Body of pancreas (tissue), 4 donors: ENCODE measurements at regions not wholly inside any gene's neighbourhood (a gene's known extent, or its start where the extent isn't known, plus 50 kb on each side); places are given as distances from the start of the nearest gene placed in this dataset.
"Not testable (repeated sequence)": the region's sequence is repeated elsewhere in the genome, so short reads cannot be mapped to it uniquely, and the experiment has no call there.

Experiments
- ATAC-seq: fragments of 150-250 bp; one replicate; pipeline ENCODE4 v1.9.1; 2016
- DNase-seq, 4 donors: peaks; one replicate each; pipeline ENCODE4 v3.0.0-alpha.2; 2019
- H3K27ac ChIP-seq, 4 donors: fragments of 200-600 bp; sonication (generic); 1 replicate in 3 of 4; 2 replicates in 1 of 4; pipeline versions ENCODE4 v1.5.1 to v1.6.1; 2016 to 2019; ENCODE audit warnings: mild to moderate bottlenecking in 1 of 4, mixed read lengths in 1 of 4, moderate library complexity in 1 of 4
- H3K27me3 ChIP-seq, 2 donors: fragments of 200-600 bp; sonication (generic); one replicate each; pipeline ENCODE4 v1.6.0; 2016; ENCODE audit warnings: mild to moderate bottlenecking in 1 of 2
- H3K36me3 ChIP-seq, 2 donors: fragments of 200-600 bp; sonication (generic); replicated peaks in 1 of 2; 2 replicates each; pipeline ENCODE4 v1.5.1; 2016; ENCODE audit warnings: low read depth in 2 of 2; ENCODE audit not compliant: insufficient read depth in 1 of 2
- H3K4me1 ChIP-seq: fragments of 200-600 bp; sonication (generic); one replicate; pipeline ENCODE4 v1.6.0; 2016
- H3K4me3 ChIP-seq, 2 donors: fragments of 200-600 bp; sonication (generic); 1 replicate in 1 of 2; 2 replicates in 1 of 2; pipeline ENCODE4 v1.5.1; 2016 to 2019
- H3K9me3 ChIP-seq, 3 donors: fragments of 200-600 bp; sonication (generic); 1 replicate in 2 of 3; 2 replicates in 1 of 3; pipeline ENCODE4 v1.5.1; 2016
- POLR2A ChIP-seq, 3 donors: fragments of 450-650 bp; IDR thresholded peaks; one replicate each; pipeline ENCODE4 v1.6.1; 2016; ENCODE audit warnings: antibody characterized with exemption in 3 of 3, mild to moderate bottlenecking in 2 of 3
- WGBS, 2 donors: methylation state at CpG; one replicate each; pipeline ENCODE4 v1.1.5; 2017; 5-methylcytosine and 5-hydroxymethylcytosine counted together
- intact Hi-C: fragments of 100-400 bp; cut with DNase I; formaldehyde crosslinking; loops from one replicate; pipeline ENCODE4 v1.15.1; 2023
- TF ChIP-seq, protein P1 (sequence below), 7 experiments: fragments of 450-650 bp in 4 of 7; fragments of 200-600 bp in 3 of 7; sonication (generic) in 3 of 7; IDR thresholded peaks; one replicate each; pipeline ENCODE4 v1.5.1; 2016 to 2019; ENCODE audit warnings: antibody characterized with exemption in 7 of 7

DNA sequence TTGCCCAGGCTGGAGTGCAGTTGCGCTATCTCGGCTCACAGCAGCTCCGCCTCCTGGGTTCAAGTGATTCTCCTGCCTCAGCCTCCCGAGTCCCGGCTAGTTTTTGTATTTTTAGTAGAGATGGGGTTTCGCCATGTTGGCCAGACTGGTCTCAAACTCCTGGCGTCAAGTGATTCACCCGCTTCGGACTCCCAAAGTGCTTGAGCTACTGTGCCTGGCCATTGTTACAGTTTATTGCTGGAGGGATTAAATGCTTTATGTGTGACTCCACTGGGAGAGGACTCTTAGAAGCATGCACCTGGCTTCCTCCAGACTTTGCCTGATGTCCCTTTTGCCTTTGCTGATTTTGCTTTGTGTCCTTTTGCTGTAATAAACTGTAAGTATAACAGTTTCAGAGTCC lies 93.5 kb upstream of the NUTM2F start:
- H3K4me3 ChIP-seq, intact Hi-C loops, DNase-seq, H3K27ac ChIP-seq, H3K36me3 ChIP-seq, H3K9me3 ChIP-seq, H3K4me1 ChIP-seq, ATAC-seq, H3K27me3 ChIP-seq: not testable (repeated sequence)
- WGBS, 2 donors, result 89 to 94% methylated on average over 9 of the region's 9 CpGs

DNA sequence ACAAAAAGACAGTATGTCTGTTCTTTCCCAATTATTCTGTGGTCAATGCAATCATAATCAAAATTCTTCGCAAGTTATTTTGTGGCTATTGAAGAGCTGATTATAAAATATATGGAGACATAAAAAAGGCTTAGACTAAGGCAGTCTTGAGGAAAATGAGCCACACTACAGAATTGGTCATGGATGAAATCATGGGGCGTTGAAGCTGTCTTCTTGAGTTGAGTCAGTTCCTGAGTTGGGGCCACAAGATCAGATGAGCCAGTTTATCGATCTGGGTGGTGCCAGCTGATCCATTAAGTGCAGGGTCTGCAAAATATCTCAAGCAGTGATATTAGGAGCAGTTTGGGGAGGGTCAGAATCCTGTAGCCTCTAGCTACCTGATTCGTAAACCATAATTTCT lies 96.9 kb upstream of the NUTM2F start:
- H3K27me3 ChIP-seq, H3K4me3 ChIP-seq, intact Hi-C loops, H3K4me1 ChIP-seq, H3K36me3 ChIP-seq, ATAC-seq, H3K27ac ChIP-seq, H3K9me3 ChIP-seq, DNase-seq: not testable (repeated sequence)
- WGBS, 2 donors, result 84 to 92% methylated on average over 3 to 4 of the region's 4 CpGs

DNA sequence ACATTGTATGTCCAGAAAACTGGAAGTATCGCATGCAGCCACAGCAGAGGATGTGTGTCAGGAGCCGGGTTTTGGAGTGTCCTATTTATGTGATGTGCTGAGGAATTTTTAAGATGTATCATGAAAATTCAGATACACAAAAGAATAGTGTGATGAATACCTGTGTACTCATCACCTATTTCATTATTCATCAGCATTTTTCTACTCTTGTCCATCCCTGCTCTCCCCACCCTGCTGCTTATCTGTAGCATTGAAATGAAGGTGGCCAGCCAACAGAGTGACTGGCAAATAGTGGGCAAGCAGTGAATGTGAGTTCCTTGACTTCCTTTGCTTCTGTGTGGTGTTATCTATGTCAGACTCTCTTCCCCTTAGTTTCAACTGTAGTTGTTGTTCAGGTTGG lies 108.7 kb upstream of the NUTM2F start:
- H3K36me3 ChIP-seq, DNase-seq, ATAC-seq, H3K9me3 ChIP-seq, H3K4me1 ChIP-seq, H3K4me3 ChIP-seq, H3K27ac ChIP-seq, H3K27me3 ChIP-seq, intact Hi-C loops: not testable (repeated sequence)
- WGBS, 2 donors, result no CpG with 5 or more reads among the region's 2 CpGs

DNA sequence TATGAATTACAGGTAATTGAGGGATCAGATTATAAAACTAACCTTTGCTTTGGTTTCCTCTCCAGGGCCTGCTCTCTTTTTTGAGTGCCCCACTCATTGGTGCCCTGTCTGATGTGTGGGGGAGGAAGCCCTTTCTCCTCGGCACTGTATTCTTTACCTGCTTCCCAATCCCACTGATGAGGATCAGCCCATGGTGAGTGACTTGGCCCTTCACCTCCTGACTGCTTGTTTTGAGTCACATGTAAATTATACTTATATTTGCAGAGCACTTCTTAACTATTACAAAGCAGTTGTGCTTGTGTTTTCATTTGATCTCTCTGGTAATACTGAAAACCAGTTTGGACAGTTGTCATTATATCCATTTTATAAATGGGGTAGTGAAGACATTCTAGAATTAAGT lies 109.9 kb upstream of the NUTM2F start:
- DNase-seq, H3K4me3 ChIP-seq, H3K4me1 ChIP-seq, H3K27me3 ChIP-seq, intact Hi-C loops, H3K27ac ChIP-seq, ATAC-seq, H3K9me3 ChIP-seq, H3K36me3 ChIP-seq: not testable (repeated sequence)
- WGBS, 2 donors, result 83 to 92% methylated on average over 1 of the region's 1 CpG

DNA sequence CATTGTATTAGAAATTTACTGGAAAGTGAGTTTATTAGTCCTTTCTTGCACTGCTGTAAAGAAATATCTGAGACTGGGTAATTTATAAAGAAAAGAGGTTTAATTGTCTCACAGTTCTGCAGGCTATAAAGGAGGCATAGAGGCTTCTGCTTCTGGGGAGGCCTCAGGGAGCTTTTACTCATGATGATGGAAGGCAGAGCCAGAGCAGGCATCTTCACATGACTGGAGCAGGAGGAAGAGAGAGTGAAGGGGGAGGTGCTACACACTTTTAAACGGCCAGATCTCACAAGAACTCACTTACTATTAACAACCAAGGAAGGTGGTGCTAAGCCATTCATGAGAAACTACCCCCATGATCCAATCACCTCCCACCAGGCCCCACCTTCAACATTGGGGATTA lies 112.7 kb upstream of the NUTM2F start:
- not testable (repeated sequence) for ATAC-seq, H3K36me3 ChIP-seq
- 30 to 39% methylated on average over 1 of the region's 1 CpG for WGBS, 2 donors

DNA sequence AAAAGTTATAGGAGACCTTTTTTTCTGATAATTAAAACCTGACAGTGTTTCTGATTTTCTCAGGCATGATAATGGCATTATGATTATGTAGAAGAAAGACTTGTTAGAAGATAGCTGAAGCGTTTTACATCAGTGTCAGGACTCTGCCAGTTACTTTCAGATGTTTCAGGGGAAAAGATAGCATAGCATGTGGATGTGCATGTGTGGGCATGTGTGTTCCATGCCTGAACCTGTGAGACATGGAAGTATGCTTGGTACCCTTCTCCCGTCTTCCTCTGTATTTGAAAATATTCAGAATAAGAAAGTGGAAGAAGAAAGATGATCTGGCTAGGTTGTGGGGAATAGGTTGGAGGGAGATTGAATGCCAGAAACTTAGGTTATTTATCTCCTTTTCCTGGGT lies 113.1 kb upstream of the PCAT7 start:
- no peak overlapping the region for H3K27ac ChIP-seq
- H3K4me1 ChIP-seq, result peaks cover 4% of the 10 kb centered on the region
- no peak overlapping the region for H3K4me3 ChIP-seq
- intact Hi-C loops, result no loop called here
- H3K36me3 ChIP-seq, result peaks cover 0 to 6% of the 10 kb centered on the region in 2 donors
- no peaks in the 10 kb centered on the region for H3K9me3 ChIP-seq
- ATAC-seq (no peak), DNase-seq (no peak)
- 91 to 96% methylated on average over 2 of the region's 2 CpGs for whole genome bisulfite sequencing, 2 donors
- no peaks in the 10 kb centered on the region for H3K27me3 ChIP-seq
- TF ChIP-seq, protein P1, sequence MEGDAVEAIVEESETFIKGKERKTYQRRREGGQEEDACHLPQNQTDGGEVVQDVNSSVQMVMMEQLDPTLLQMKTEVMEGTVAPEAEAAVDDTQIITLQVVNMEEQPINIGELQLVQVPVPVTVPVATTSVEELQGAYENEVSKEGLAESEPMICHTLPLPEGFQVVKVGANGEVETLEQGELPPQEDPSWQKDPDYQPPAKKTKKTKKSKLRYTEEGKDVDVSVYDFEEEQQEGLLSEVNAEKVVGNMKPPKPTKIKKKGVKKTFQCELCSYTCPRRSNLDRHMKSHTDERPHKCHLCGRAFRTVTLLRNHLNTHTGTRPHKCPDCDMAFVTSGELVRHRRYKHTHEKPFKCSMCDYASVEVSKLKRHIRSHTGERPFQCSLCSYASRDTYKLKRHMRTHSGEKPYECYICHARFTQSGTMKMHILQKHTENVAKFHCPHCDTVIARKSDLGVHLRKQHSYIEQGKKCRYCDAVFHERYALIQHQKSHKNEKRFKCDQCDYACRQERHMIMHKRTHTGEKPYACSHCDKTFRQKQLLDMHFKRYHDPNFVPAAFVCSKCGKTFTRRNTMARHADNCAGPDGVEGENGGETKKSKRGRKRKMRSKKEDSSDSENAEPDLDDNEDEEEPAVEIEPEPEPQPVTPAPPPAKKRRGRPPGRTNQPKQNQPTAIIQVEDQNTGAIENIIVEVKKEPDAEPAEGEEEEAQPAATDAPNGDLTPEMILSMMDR (IDR thresholded peaks at IDR 0.05), result no peak
- TF ChIP-seq POLR2A (IDR thresholded peaks at IDR 0.05), result no peak

More for the DNA sequence above, 112.7 kb upstream of the NUTM2F start:
- intact Hi-C loops, H3K4me1 ChIP-seq, H3K9me3 ChIP-seq, H3K27me3 ChIP-seq, H3K27ac ChIP-seq, DNase-seq, H3K4me3 ChIP-seq: not testable (repeated sequence)

DNA sequence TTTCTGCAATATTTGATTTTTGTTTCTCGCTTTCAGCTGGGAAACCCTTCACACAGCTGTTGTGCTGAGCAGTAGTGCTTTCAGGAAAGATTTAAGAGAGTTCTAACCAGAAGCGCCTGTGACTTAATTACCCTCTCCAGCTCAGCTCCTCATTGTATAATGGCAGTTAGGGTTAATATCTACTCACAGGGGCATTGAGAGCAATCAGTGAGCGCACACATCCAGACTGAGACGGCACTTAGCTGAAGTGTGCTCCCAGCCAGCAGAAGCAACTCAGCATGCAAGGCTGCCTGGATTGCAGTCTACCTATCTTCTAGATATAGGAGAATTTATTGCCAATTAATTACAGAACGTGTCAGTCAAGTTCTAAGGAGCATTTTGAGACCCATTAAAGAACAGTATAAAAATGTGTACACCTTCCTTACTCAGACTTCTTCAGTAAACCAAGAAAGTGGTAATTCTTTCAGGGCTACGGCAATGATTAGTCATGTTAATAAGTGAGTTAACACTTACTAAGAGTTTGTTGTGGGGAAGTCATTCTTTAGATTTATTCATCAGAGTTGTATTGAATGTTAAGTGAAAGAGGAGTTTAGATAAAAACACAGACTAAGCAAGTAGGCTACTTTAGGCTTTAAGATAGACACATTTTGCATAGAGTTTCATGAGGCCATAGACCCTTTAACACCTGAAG lies 111.7 kb upstream of the PCAT7 start:
- H3K27me3 ChIP-seq, result no peaks in the 10 kb centered on the region
- peaks cover 0 to 9% of the 10 kb centered on the region in 2 donors for H3K36me3 ChIP-seq
- H3K9me3 ChIP-seq, result no peaks in the 10 kb centered on the region
- intact Hi-C loops, result no loop called here
- H3K4me1 ChIP-seq, result peaks cover 4% of the 10 kb centered on the region
- ATAC-seq, result no peak
- 74 to 83% methylated on average over 6 of the region's 6 CpGs for WGBS, 2 donors
- TF ChIP-seq, protein P1 (IDR thresholded peaks at IDR 0.05), result no peak
- no peak for TF ChIP-seq POLR2A (IDR thresholded peaks at IDR 0.05)
- no peak overlapping the region for H3K4me3 ChIP-seq
- no peak for DNase-seq
- H3K27ac ChIP-seq, result no peak overlapping the region
